GM18873 (cell line): ENCODE measurements at regions not wholly inside any gene's neighbourhood (a gene's known extent, or its start where the extent isn't known, plus 50 kb on each side); places are given as distances from the start of the nearest gene placed in this dataset.

Source experiments
- ATAC-seq: cut with Tn5 transposase; IDR thresholded peaks from one replicate; pipeline ENCODE4 v1.9.1; 2021; ENCODE audit warnings: mild to moderate bottlenecking, moderate library complexity, moderate number of reproducible peaks; ENCODE audit not compliant: unreplicated experiment, low FRiP score

DNA sequence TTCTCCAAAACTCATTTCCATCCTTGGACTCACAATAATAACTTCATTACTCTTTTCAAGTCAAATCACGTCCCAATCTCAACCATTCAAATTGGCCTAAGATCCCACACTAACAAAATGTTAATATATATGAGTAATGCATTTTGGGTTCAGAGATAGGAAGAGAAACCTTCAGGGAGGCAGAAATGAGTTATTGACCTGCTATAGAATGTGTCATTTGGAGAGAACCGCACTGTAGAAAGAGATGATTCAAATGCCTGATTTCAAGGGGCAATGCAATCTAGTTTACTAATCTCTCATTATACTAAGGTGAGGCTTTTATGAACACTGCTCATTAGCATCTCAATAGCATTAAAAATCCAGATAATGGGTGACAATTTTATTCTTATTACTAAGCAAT lies 1595.0 kb upstream of the GOT2 start:
- ATAC-seq, result no peak

DNA sequence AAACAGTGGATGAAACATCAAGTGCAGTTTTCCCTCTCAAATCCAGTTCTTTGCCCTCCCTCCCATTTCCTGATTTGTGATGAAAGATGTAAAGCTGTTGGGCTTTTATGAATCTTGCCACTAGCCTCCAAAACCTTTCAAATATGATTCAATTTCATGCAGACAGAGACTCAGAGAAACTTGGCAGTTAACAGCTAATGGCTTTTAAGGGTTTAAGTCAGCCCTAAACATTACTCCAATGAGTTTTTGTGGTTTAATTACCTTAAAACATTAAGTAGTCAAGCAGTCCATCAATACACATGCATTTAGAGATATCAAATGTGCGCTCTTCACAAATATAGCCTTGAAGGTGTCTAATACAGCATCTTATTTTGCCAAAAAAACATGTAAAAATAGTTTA lies 1594.0 kb upstream of the GOT2 start:
- no peak for ATAC-seq

DNA sequence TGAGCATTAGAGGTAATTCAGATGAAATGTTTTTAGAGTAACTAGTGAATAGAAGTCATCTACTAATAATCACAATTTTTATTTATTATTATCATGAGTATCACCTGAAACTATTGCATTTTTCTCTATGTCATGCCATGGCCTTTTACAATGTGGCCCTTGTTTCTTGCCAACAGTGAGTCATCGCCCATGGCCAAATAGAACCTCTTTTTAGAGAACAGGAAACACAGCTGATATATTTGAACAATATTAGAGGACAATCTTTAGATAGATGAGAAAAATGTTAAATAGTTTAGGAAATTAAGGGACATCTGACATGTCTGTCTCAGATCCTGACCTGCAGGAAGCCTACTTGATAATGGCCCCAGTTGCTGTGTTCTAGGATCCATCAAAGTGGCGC lies 1584.4 kb upstream of the GOT2 start:
- no peak for ATAC-seq

DNA sequence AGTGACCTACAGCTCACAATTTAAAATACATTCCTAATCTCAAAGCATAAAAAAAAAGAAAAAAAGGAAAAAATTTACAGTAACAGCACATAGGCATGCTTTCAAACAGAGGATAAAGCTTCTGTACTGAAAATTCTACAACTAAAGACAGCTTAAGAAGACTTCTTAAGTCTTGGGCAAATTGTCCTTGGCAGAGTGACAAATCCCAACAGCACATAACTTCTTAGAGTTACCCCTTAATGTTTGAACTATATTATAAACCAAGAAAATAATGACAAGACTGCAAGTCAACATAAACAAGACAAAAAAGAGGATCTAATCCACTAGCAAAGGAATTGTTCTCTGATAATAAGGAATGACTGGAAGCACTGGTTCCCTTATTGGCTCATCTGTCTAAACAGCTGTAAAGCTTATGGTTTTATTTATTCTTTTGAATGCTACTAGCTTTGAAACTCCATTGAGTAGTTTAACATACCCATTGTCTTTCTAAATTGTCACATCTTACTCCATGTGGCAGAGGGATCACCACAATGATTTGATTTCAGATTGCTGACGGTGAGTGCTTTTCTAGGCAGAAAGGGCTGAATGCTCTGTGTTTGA lies 1576.8 kb upstream of the GOT2 start:
- ATAC-seq, result no peak

DNA sequence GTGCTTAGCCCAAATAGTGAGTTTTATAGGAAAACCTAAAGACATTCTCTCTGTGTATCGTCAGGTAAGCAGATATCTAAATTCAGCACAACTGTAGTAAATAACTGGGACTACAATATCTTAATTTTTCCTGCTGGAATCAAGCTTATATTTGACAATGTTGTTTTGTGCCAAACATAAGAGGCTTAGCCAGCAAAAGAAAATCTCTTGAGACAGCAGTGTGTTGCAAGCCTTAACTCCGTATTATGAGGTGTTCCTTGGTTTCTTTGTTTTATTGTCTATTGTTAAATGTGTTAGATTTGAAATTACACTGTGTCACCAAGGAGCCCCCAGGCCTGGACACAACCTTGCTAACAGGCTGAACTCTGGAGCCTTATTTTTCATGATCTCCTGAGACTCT lies 1570.6 kb upstream of the GOT2 start:
- no peak for ATAC-seq

DNA sequence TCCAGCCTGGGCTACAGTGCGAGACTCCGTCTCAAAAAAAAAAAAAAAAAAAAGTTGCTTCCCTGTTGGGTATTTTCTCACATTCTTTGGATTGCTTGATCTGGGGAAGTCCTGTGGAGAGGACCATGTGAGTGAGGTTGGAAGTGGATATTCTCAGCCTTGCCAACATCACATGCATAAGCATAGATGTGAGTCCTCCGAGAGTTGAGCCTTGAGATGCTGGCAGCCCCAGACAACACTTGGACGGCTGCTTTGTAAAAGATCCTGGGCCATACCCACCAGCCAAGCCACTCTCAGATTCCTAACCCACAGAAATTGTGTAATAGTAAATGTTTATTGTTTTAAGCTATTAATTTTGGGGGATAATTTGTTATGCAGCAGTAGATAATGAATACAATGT lies 1570.0 kb upstream of the GOT2 start:
- no peak for ATAC-seq

DNA sequence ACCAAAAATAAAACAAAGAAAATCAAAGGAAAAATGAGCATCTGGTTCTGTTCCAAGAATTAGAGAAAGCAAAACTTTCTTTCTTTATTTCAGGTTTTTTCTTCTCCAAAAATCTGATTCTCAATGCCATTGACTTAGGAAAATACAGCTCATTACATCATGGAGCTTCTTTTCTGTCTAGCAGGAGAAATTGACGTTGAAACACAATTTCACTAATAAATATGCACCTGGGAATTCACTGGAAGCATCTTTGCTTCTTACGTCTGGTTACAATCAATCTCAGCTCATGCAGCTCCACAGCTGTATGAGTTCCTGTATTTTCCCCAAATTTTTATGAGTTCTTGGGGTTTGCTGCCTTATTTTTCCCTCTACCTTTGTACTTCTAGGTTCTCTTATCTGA lies 1568.6 kb upstream of the GOT2 start:
- ATAC-seq, result no peak

DNA sequence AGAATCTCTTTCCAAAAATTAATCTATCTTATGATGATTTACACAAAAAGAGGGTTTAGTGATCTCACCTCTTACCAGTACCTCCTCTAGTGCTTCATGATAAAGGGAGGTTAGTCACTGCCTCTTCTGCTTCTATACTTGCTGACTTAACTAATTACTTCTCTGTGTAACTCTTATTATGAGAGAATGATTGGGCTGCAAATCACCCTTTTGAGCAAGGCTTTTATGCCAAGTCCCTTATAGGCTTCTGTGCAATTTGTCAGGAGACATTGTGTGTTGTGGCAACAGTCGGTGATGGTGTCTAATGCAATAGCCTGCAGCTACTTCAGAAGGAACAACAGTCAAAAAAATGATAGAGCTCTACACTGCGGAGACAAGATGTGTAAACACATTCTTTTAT lies 1568.1 kb upstream of the GOT2 start:
- ATAC-seq, result no peak

DNA sequence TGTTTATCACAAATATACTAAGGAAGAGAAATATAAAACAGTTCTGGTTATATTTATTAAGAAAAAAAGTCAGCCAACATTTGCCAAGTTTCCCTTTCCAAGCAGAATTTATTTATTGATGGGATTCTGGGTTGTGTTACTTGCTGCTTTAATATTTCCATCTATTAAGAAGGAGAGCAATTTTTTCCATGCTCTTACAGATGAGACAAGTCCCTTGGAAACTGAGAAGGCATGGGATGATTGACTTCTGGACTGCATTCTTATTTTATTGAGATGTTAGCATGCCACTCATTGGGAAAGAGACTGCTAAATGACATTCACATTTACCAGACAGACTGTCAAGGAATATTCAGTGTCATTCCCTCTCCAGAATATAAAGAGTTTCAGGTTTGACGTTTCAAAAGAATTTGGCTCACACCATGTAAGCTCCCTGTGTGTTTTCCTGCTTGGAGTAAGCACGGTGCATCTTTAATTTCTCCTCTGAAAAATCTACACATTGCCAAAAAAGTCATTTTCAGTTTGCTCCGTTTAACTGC lies 1565.2 kb upstream of the GOT2 start:
- no peak for ATAC-seq

DNA sequence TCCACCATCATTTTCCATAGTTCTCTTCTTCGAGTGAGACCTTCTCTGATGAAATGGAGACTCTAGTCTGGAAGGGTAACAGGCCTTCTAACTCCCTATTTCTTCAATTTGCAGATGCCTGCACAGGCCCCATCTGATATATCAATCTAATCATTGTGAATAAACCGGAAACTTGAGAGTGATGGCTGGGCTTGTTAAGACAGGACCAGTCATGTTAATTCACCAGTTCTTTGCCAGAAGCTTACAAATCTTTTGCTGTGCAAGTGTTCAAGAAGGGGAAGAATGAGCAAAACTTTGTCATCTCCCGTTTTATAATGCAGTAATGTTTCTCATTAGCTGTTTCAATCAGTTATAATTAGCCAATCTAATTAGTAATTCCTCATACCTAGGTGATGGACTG lies 1561.3 kb upstream of the GOT2 start:
- ATAC-seq, result no peak

DNA sequence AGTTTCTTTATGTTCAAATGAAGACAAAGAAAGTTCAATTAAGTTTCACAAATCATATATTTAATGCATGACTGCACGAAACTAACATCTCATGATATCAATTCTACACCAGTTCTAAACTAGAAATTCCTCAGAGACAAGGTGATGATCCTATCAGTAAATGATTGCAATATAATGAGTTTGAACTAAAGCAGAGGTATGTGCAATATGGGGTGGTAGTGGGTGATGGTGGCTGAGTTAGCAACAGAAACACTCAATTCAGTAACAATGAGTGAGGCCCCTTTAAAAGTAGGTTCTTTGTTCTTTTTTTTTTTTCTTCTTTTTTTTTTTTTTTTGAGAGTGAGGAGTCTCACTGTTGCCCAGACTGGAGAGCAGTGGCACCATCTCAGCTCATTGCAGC lies 1551.7 kb upstream of the GOT2 start:
- ATAC-seq, result no peak

DNA sequence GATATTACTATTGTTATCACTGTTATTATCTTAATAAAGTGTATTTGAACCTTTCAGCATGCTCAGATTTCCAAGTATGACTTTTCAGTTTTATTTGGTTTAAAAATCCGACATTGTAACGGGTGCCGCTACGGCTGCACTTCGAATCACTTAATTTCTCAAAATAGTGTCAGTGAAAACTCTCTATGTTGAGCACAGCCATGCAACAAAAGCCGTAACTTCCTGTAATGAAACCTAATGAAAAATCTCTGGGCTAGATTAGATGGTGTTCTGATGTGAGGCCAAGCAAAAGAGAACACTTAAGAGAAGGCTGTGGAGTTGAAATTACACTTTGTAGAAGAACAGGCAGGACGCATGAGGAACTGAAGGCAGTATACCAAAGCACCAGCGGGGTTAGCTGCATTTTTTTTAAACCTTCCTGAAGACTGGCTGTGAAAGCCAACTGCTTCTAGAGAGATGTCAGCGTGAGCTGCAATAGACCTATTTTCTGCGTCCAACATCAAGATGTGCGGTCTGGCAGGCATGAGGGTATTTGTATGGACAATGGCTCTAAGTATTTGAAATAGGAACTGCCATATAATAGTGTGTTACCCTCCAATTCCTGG lies 1545.0 kb upstream of the GOT2 start:
- no peak for ATAC-seq

DNA sequence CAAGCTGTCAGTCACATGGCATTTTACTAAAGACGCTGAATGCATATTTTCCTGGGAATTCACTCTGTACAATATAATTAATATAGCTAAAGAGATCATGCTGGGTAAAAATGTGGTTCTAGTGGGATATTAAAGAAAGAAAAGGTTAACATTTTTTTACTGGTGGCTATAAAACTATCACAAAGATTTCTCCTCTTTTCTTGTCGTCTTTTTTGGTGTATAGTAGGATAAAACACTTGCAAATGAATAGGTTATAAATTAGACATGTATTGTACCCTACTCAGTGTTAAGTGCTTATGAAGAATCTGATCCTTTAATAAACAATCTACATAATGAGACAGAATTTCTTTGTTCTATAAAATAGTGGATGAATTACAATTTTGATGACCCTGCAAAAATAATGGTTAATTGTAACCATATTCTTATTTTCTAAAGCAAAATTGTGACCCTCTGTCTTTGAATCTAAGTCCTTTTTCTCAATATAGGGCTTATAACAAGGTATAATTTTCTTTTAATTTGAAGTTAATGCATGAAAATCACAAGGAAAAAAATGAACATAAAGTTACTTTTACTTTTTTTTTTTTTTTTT lies 1540.4 kb upstream of the GOT2 start:
- ATAC-seq, result no peak

DNA sequence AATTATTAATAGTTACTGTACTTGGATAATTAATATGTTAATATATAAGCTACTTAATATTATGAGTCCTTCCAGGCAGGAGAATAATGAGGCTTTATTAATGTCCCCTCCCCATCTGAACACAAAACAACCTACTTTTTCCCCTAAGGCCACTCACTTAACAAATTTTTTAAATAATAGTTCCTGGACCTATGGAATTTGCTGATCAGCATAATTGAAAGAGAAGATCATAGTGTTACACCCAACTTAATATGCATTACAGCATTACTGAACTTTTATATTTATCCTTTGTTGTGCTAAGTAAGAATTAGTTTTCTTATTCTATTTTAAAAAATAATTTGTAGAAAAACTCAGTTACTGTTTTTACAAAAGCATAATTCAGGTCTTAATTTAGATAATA lies 1537.7 kb upstream of the GOT2 start:
- ATAC-seq, result no peak

DNA sequence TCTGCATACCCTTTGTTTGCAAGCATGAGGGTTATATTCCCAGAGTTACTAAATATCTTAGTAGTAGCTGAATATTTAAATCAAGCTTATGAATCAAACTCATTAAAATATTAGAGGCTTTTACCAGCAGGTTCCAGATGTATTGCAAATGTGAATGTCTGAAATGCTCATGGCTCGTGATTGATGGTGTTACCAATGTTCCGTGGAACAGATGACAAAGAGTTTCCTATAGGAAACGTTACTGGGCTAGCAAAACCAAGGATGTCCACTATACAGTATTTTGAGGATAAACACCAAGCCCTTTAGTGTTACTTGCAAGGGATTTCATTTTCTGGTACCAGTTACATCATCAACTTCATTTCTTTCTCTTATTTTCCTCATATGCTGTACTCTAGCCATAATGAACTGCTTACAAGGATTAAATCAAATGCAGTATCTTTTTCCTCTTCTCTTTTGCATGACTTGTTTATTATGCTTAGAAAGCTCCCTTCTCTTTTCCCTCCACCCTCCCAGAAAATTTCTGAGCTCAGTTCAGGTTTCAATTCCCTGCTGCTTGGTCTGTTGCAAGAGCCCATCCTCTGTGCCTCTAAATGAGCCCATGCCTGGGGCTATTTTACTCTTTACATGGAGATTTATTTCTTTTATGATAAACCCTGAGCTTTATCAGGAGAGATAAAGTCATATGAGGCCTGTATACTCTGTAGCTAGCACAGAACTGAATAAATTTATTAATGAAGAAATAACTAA lies 1537.1 kb upstream of the GOT2 start:
- no peak for ATAC-seq

DNA sequence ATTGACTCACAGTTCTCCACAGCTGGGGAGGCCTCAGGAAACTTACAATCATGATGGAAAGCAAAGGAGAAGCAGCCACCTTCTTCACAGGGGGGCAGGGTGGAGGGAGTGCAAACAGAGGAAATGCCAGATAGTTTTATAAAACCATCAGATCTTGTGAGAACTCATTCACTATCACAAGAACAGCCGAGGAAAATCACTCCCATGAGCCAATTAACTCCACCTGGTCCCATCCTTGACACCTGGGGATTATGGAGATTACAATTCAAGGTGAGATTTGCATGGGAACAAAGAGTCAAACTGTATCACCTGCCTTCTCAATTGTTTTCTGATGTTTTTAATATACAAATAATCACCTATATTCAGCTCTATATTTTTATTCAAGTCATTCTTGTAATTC lies 1527.3 kb upstream of the GOT2 start:
- ATAC-seq, result no peak

DNA sequence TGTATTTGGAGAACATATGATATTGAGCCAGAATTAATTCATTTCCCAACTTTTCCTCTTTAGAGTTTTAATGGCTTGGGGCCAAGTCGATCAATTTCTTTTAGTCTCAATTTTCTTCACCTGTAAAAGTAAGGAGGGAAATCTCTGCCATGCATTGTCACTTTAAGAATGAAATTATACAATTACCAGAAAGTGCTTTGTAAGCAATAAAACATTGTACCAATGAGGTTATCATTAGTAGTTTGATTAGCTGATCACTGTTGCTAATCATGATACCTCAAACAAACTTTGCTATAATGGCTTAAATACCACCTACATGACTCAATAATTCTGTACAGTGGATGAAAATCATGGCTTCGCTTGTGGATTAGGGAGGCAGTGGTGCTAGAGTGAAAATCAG lies 1525.8 kb upstream of the GOT2 start:
- ATAC-seq, result no peak

DNA sequence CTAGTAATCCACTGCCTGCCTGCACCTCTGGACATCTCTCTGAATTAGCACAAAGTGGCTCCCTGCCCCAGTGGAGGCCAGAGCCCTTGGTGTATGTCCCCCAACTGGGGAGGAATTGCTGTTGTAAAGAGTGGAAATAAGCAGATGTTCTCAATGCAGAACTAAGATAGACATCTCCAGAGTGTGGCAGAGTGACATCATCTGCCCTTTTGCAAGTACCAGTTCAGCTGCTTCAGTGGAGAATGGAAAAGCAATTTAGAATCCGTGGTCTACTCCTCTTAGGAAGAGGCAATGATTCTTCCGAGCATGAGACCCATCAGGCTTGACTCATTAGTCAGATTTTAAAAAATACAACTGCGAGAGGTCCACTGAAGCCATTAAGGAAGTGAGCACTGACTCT lies 1512.0 kb upstream of the GOT2 start:
- no peak for ATAC-seq

DNA sequence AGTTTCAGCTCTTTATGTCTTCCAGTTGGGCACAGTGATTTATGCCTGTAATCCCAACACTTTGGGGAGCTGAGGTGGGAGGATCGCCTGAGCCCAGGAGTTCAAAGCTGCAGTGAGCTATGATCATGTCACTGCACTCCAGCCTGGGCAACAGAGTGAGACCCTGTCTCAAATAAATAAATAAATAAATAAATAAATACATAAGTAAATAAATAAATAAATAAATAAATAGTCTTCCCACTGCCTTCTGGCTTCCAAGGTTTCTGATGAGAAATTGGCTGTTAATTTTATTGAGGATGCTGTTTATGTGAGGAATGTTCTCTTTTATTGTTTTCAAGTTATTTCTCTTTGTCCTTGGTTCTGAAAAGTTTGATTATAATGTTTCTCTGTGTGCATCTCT lies 1507.6 kb upstream of the GOT2 start:
- no peak for ATAC-seq

DNA sequence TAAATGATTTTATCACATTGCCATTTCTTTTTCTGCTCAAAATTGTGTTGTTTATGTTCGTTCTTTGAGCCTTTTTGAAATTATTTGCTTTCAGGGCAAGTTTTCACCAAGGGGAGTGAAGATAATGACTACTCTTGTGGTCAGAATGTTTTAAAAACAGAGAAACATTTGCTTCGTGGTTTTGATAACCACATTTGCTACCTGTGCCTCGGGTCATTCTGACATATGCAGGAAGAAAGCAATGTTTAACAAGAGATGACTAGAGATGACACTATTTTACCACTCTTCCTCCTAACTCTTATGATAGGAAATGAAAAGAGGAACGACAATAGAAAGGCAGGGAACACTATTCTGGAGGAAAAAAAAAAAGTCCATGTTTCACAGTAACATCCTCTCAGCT lies 1496.5 kb upstream of the GOT2 start:
- no peak for ATAC-seq

DNA sequence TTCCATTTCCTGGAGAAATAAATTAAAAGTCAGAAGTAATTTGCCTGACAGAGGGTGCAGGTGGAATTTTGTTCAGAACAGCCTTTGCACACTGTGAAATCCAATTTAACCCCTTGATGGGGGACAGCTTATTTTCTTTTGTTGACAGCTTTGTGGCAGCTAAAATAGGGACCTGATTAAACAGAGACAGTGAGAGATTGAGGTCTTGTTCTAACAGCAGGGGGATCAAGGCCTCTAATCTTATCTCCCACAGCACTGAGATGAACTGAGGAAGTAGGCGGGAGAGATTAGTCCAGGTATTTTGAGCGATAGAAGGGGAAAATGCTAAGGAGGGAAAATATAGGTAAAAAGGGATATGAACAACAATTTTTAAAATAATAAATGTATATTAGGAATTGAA lies 1491.4 kb upstream of the GOT2 start:
- ATAC-seq, result no peak

DNA sequence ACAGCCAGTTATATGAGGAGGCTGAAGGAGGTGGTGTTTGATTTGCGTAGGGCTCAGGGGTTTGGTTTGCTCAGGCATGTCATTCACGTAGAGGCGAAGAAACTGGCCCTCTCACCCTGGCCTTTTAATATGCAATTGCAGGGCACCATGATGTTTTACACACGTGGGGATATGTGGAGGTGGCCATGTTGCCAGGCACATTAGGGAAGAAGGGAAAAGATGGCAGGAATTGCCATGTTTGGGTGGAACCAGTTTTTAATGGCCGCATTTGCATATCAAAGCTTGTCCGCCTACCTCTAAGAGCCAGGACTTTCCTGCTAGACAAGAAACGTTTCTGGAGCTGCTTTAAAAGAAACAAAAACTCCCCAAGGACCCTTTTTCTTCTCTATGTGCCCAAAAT lies 1483.7 kb upstream of the GOT2 start:
- ATAC-seq, result no peak
